Stomach (tissue), 8 donors: ENCODE measurements at regions not wholly inside any gene's neighbourhood (a gene's known extent, or its start where the extent isn't known, plus 50 kb on each side); places are given as distances from the start of the nearest gene placed in this dataset.

Experiments
- DNase-seq, 2 donors: peaks; one replicate each; pipeline versions ENCODE4 v3.0.0 to v3.0.0-alpha.2; 2013 to 2019
- H3K27ac ChIP-seq, 5 donors: fragments of 200-600 bp in 4 of 5; sonication (generic) in 4 of 5; one replicate each; pipeline ENCODE4 v1.5.1; 2013 to 2019; ENCODE audit warnings: mild to moderate bottlenecking in 1 of 5, moderate library complexity in 1 of 5
- H3K27me3 ChIP-seq, 3 donors: fragments of 200-600 bp; sonication (generic); one replicate each; pipeline ENCODE4 v1.5.1; 2017 to 2019; ENCODE audit warnings: mixed run types in 1 of 3
- H3K36me3 ChIP-seq, 4 donors: fragments of 200-600 bp; sonication (generic); 1 replicate in 3 of 4; 2 replicates in 1 of 4; pipeline ENCODE4 v1.5.1; 2016 to 2019
- H3K4me1 ChIP-seq, 4 donors: fragments of 200-600 bp; sonication (generic); one replicate each; pipeline ENCODE4 v1.5.1; 2016 to 2019
- H3K4me3 ChIP-seq, 4 donors: fragments of 200-600 bp; sonication (generic) in 3 of 4; one replicate each; pipeline ENCODE4 v1.5.1; 2016 to 2019; ENCODE audit warnings: mild to moderate bottlenecking in 1 of 4
- H3K9me3 ChIP-seq, 4 donors: fragments of 200-600 bp; sonication (generic); one replicate each; pipeline ENCODE4 v1.5.1; 2016 to 2019
- CTCF ChIP-seq, 7 experiments: fragments of 450-650 bp in 4 of 7; fragments of 200-600 bp in 3 of 7; sonication (generic) in 3 of 7; IDR thresholded peaks; one replicate each; pipeline ENCODE4 v1.5.1; 2016 to 2019; ENCODE audit warnings: antibody characterized with exemption in 7 of 7, control low read depth in 2 of 7, mild to moderate bottlenecking in 1 of 7
- EP300 ChIP-seq: sonication (generic); formaldehyde crosslinking; IDR thresholded peaks from one replicate; pipeline ENCODE4 v1.6.1; 2017; ENCODE audit warnings: antibody characterized with exemption
- POLR2A ChIP-seq, 4 donors: fragments of 450-650 bp; IDR thresholded peaks; one replicate each; pipeline ENCODE4 v1.6.1; 2016; ENCODE audit warnings: antibody characterized with exemption in 4 of 4, control low read depth in 2 of 4, mild to moderate bottlenecking in 1 of 4, moderate library complexity in 1 of 4
- POLR2AphosphoS5 ChIP-seq, 3 donors: sonication (generic); formaldehyde crosslinking; IDR thresholded peaks; one replicate each; pipeline ENCODE4 v1.6.1; 2016; ENCODE audit warnings: antibody characterized with exemption in 3 of 3
- WGBS, 5 donors: extraction: QIAGEN DNeasy Blood & Tissue Kit in 3 of 5; methylation state at CpG; one replicate each; pipeline versions ENCODE4 v1.1.5 to v1.1.7; 2013 to 2018; 5-methylcytosine and 5-hydroxymethylcytosine counted together
- intact Hi-C: fragments of 100-400 bp; cut with DNase I; formaldehyde crosslinking; loops from one replicate; pipeline ENCODE4 v1.15.1; 2023; ENCODE audit warnings: low total_unique reads
- donor health status: healthy with polysubstance abuse.
- donor health status: Bipolar disorder and iron deficiency.
- donor health status: healthy.

DNA sequence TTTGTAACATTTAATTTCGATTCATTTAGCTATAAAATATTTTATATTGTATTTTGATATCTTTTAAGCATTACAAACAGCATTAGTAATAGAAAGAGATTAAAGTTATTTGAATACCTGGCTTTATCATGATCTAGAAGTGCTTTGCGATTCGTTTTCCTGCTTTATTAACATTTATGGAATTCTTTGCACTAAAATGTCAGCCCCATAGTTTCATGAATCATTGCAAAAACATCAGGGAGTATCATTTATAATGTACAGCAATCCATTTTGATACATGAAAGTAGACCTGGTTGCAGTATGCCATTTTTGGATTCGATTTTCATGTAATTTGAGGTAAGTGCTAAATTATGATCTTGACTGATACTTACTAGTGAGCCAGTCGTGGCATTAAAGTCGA lies 108.0 kb upstream of the DPYD start:
- no peak for TF ChIP-seq POLR2AphosphoS5 (IDR thresholded peaks at IDR 0.05)
- TF ChIP-seq EP300, result no peak
- TF ChIP-seq POLR2A (IDR thresholded peaks at IDR 0.05), result no peak
- TF ChIP-seq CTCF (IDR thresholded peaks at IDR 0.05), result no peak
- no peak overlapping the region for H3K4me3 ChIP-seq
- DNase-seq, result no peak
- WGBS, 5 donors, result 48 to 75% (median 56%) methylated on average over 6 of the region's 6 CpGs
- intact Hi-C loops, result no loop called here
- no peaks in the 10 kb centered on the region for H3K27me3 ChIP-seq
- no peaks in the 10 kb centered on the region for H3K9me3 ChIP-seq
- no peaks in the 10 kb centered on the region for H3K36me3 ChIP-seq
- H3K4me1 ChIP-seq, result no peaks in the 10 kb centered on the region
- no peak overlapping the region for H3K27ac ChIP-seq

DNA sequence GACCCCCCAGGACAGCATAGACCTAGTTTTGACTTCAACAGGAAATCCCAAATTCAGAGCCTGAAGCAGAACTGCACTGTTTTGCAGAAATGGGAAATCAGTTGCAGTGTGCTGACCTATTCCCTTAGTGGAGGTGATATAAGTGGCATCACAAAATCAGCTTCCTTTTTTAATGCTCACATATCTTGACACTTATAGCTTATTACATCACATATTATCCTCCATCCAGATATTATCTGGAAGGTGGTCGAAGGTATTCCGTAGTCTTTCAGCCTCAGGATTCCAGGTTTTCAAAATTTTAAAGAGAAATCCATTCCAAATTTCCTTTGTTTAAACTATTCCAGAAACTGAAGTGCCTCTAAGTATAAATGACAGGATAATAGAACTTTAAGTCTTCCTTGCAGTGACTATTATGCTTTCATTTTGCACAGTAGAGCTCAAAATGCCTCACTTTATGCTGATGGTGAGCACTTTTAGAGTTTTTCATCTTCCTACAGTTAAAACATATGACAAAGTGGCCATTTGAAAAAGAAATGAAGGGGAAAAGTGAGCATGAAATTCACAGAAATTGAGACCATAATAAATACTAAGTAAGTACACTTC lies 106.4 kb upstream of the DPYD start:
- Histone ChIP-seq H3K9me3 (no peaks in the 10 kb centered on the region), H3K36me3 (no peaks in the 10 kb centered on the region), H3K27me3 (no peaks in the 10 kb centered on the region), H3K4me3 (no peak overlapping the region), H3K27ac (no peak overlapping the region), H3K4me1 (no peaks in the 10 kb centered on the region)
- no peak for DNase-seq
- 91 to 94% (median 92%) methylated on average over 2 of the region's 2 CpGs for WGBS, 5 donors
- TF ChIP-seq EP300, result no peak
- no peak for TF ChIP-seq POLR2AphosphoS5 (IDR thresholded peaks at IDR 0.05)
- intact Hi-C loops, result no loop called here

- intact Hi-C loops, result no loop called here
- TF ChIP-seq POLR2A (IDR thresholded peaks at IDR 0.05), result no peak
- H3K27me3 ChIP-seq, result no peaks in the 10 kb centered on the region
- no peaks in the 10 kb centered on the region for H3K4me1 ChIP-seq
- H3K36me3 ChIP-seq, result no peaks in the 10 kb centered on the region
- no peak for DNase-seq
- no peak overlapping the region for H3K27ac ChIP-seq
- H3K9me3 ChIP-seq, result no peaks in the 10 kb centered on the region
- H3K4me3 ChIP-seq, result no peak overlapping the region
- 74 to 88% (median 82%) methylated on average over 3 of the region's 3 CpGs for WGBS, 5 donors
Observed at GRCh38 chr1:98025858-98026257, 105.0 kb upstream of the DPYD start.

- DNase-seq, result no peak
- Histone ChIP-seq H3K9me3 (no peaks in the 10 kb centered on the region), H3K36me3 (no peaks in the 10 kb centered on the region), H3K27me3 (no peaks in the 10 kb centered on the region), H3K27ac (no peak overlapping the region), H3K4me3 (no peak overlapping the region), H3K4me1 (no peaks in the 10 kb centered on the region)
- no peak for TF ChIP-seq CTCF (IDR thresholded peaks at IDR 0.05)
- no peak for TF ChIP-seq POLR2AphosphoS5 (IDR thresholded peaks at IDR 0.05)
- TF ChIP-seq EP300, result no peak
- no peak for TF ChIP-seq POLR2A (IDR thresholded peaks at IDR 0.05)
- intact Hi-C loops, result no loop called here
- 81 to 93% (median 92%) methylated on average over 3 of the region's 3 CpGs for WGBS, 5 donors
Observed at GRCh38 chr1:98021126-98021525, 100.3 kb upstream of the DPYD start.

- Histone ChIP-seq H3K36me3 (no peaks in the 10 kb centered on the region), H3K27me3 (no peaks in the 10 kb centered on the region), H3K4me3 (no peak overlapping the region), H3K4me1 (no peaks in the 10 kb centered on the region), H3K27ac (no peak overlapping the region), H3K9me3 (no peaks in the 10 kb centered on the region)
- 28 to 45% (median 36%) methylated on average over 2 of the region's 2 CpGs for WGBS, 5 donors
- TF ChIP-seq EP300 (no peak), POLR2AphosphoS5 (IDR thresholded peaks at IDR 0.05) (no peak), POLR2A (IDR thresholded peaks at IDR 0.05) (no peak), CTCF (IDR thresholded peaks at IDR 0.05) (no peak)
- intact Hi-C loops, result no loop called here
- DNase-seq, result no peak
Observed at GRCh38 chr1:98019747-98020146, 98.9 kb upstream of the DPYD start.
